ENCODE measurements at regions not wholly inside any gene's neighbourhood (a gene's known extent, or its start where the extent isn't known, plus 50 kb on each side); places are given as distances from the start of the nearest gene placed in this dataset.

GRCh38 chr2:46835520-46835919, 80.1 kb downstream of the MCFD2 start:
- DNase-seq (ENCODE audit: low read depth, low spot score) = no peak
- CTCF ChIA-PET = no interaction called here
- H3K4me3 ChIP-seq (ENCODE audit: low read depth, low read length) = no peak overlapping the region
- POLR2A ChIA-PET = interaction anchor here (1.3 kb wide), 1 partner anchor 12 kb away, joined by 9 read pairs; no protein-coding TSS in a partner anchor
- TF ChIP-seq CTCF (IDR thresholded peaks at IDR 0.05; ENCODE audit: insufficient read depth, low read length, missing control alignments) = no peak

GRCh38 chr2:46832543-46832942, 83.1 kb downstream of the MCFD2 start:
- TF ChIP-seq CTCF (IDR thresholded peaks at IDR 0.05; ENCODE audit: insufficient read depth, low read length, missing control alignments) = no peak
- DNase-seq (ENCODE audit: low read depth, low spot score) = no peak
- CTCF ChIA-PET = interaction anchor here (0.7 to 1.4 kb wide), 3 partner anchors 18 to 56 kb away, joined by 3 to 4 read pairs (median 4); no protein-coding TSS in a partner anchor
- H3K4me3 ChIP-seq (ENCODE audit: low read depth, low read length) = no peak overlapping the region
- POLR2A ChIA-PET = no interaction called here

GRCh38 chr2:46831869-46832265, 83.7 kb downstream of the MCFD2 start:
- ChIA-PET CTCF (interaction anchor here (0.8 to 2.5 kb wide), 3 partner anchors 13 to 44 kb away, joined by 3 to 9 read pairs (median 4); no protein-coding TSS in a partner anchor), POLR2A (interaction anchor here (0.6 to 2.1 kb wide), 4 partner anchors 13 to 20 kb away, joined by 3 to 8 read pairs (median 4); no protein-coding TSS in a partner anchor)
- TF ChIP-seq CTCF (IDR thresholded peaks at IDR 0.05; ENCODE audit: insufficient read depth, low read length, missing control alignments) = no peak
- no peak for DNase-seq (ENCODE audit: low read depth, low spot score)
- no peak overlapping the region for H3K4me3 ChIP-seq (ENCODE audit: low read depth, low read length)

GRCh38 chr2:46831051-46831868, 84.3 kb downstream of the MCFD2 start:
- no peak for TF ChIP-seq CTCF (IDR thresholded peaks at IDR 0.05; ENCODE audit: insufficient read depth, low read length, missing control alignments)
- peak; percentile 85 for DNase-seq (ENCODE audit: low read depth, low spot score)
- ChIA-PET CTCF (interaction anchor here (0.7 to 2.5 kb wide), 5 partner anchors 8 to 46 kb away, joined by 3 to 9 read pairs (median 3); no protein-coding TSS in a partner anchor), POLR2A (interaction anchor here (0.6 to 2.1 kb wide), 4 partner anchors 14 to 19 kb away, joined by 3 to 8 read pairs (median 4); no protein-coding TSS in a partner anchor)
- H3K4me3 ChIP-seq (ENCODE audit: low read depth, low read length) = no peak overlapping the region

GRCh38 chr2:46829231-46829995, 86.2 kb downstream of the MCFD2 start:
- ChIA-PET POLR2A (interaction anchor here (2.1 kb wide), 1 partner anchor 18 kb away, joined by 5 read pairs; no protein-coding TSS in a partner anchor), CTCF (interaction anchor here (1.1 to 2.5 kb wide), 2 partner anchors 16 to 45 kb away, joined by 3 to 9 read pairs; no protein-coding TSS in a partner anchor)
- DNase-seq (ENCODE audit: low read depth, low spot score) = no peak
- no peak overlapping the region for H3K4me3 ChIP-seq (ENCODE audit: low read depth, low read length)
- no peak for TF ChIP-seq CTCF (IDR thresholded peaks at IDR 0.05; ENCODE audit: insufficient read depth, low read length, missing control alignments)
